ENCODE measurements at regions not wholly inside any gene's neighbourhood (a gene's known extent, or its start where the extent isn't known, plus 50 kb on each side); places are given as distances from the start of the nearest gene placed in this dataset.

GRCh38 chr4:152162331-152162697 is 373.6 kb downstream of the FBXW7 start:
- no peaks in the 10 kb centered on the region for H3K9me3 ChIP-seq
- no peaks in the 10 kb centered on the region for H3K36me3 ChIP-seq
- no peak for DNase-seq (ENCODE audit: extremely low spot score in 2 of 2)
- H3K4me3 ChIP-seq, result no peak overlapping the region
- TF ChIP-seq POLR2A (IDR thresholded peaks at IDR 0.05), result no peak
- TF ChIP-seq, protein P1, sequence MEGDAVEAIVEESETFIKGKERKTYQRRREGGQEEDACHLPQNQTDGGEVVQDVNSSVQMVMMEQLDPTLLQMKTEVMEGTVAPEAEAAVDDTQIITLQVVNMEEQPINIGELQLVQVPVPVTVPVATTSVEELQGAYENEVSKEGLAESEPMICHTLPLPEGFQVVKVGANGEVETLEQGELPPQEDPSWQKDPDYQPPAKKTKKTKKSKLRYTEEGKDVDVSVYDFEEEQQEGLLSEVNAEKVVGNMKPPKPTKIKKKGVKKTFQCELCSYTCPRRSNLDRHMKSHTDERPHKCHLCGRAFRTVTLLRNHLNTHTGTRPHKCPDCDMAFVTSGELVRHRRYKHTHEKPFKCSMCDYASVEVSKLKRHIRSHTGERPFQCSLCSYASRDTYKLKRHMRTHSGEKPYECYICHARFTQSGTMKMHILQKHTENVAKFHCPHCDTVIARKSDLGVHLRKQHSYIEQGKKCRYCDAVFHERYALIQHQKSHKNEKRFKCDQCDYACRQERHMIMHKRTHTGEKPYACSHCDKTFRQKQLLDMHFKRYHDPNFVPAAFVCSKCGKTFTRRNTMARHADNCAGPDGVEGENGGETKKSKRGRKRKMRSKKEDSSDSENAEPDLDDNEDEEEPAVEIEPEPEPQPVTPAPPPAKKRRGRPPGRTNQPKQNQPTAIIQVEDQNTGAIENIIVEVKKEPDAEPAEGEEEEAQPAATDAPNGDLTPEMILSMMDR (IDR thresholded peaks at IDR 0.05), result no peak
- TF ChIP-seq POLR2AphosphoS5 (IDR thresholded peaks at IDR 0.05; ENCODE audit: insufficient read depth in 1 of 2, low read depth in 1 of 2), result no peak
- no peaks in the 10 kb centered on the region for H3K4me1 ChIP-seq
- H3K27ac ChIP-seq, result no peak overlapping the region
- intact Hi-C loops (cut with DNase I), result no loop called here
- no peaks in the 10 kb centered on the region for H3K27me3 ChIP-seq

GRCh38 chr4:152161676-152162330 is 374.1 kb downstream of the FBXW7 start:
- H3K4me1 ChIP-seq, result no peaks in the 10 kb centered on the region
- intact Hi-C loops (cut with DNase I), result no loop called here
- H3K27me3 ChIP-seq, result no peaks in the 10 kb centered on the region
- no peaks in the 10 kb centered on the region for H3K9me3 ChIP-seq
- H3K4me3 ChIP-seq, result no peak overlapping the region
- H3K27ac ChIP-seq, result no peak overlapping the region
- no peaks in the 10 kb centered on the region for H3K36me3 ChIP-seq
- no peak for TF ChIP-seq POLR2A (IDR thresholded peaks at IDR 0.05)
- no peak for TF ChIP-seq POLR2AphosphoS5 (IDR thresholded peaks at IDR 0.05; ENCODE audit: insufficient read depth in 1 of 2, low read depth in 1 of 2)
- TF ChIP-seq, protein P1 (IDR thresholded peaks at IDR 0.05), result no peak
- DNase-seq (ENCODE audit: extremely low spot score in 2 of 2), result no peak

DNA sequence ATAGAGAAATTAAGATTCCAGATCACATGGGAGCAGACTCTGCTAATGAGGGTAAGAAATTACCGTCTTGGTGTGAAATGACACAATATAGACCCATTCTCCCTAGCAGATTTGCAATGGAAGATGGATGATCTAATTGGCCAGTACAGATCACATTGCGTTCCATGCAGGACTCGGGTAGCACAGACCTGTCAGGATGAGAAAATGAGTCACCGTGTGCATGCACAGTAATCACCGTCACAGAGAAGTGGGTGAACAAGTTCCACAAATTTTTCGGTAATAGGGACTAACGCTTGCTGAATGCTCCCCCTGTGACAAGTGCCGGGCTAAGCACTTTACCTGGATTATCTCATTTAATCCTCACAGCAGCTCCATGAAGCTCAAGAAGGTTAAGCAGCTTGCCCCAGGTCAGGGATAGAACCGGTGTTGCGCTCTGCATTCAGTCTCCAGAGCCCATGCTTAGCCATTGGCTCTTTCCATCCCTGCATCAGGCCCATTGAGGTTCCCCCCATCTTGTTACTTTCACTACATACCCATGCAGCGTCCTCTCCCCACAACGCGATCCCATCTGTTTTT is 375.6 kb downstream of the FBXW7 start:
- Histone ChIP-seq H3K36me3 (no peaks in the 10 kb centered on the region), H3K9me3 (no peaks in the 10 kb centered on the region), H3K4me1 (no peaks in the 10 kb centered on the region), H3K4me3 (no peak overlapping the region), H3K27me3 (no peaks in the 10 kb centered on the region), H3K27ac (no peak overlapping the region)
- no peak for TF ChIP-seq POLR2AphosphoS5 (IDR thresholded peaks at IDR 0.05; ENCODE audit: insufficient read depth in 1 of 2, low read depth in 1 of 2)
- TF ChIP-seq POLR2A (IDR thresholded peaks at IDR 0.05), result no peak
- TF ChIP-seq, protein P1 (IDR thresholded peaks at IDR 0.05), result no peak
- no peak for DNase-seq (ENCODE audit: extremely low spot score in 2 of 2)
- intact Hi-C loops (cut with DNase I), result no loop called here

DNA sequence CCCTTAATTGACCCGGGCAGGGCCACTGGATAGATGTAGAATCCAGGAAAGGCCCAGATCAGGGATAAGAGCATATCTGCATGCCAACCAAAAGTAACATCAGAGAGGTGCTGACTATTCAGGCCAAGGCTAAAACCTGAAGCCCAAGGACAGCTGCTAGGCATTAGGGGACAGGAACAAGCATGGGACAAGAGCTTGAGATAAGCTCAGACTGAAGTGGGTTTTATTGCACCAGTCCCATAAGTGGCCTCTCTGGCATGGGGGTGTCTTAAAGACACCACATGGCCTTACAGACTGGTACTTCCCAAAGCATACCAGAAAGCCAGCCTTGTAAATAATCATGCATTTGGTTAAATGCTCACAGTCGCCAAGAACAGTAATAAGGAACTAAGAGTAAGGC is 376.1 kb downstream of the FBXW7 start:
- TF ChIP-seq, protein P1 (IDR thresholded peaks at IDR 0.05), result no peak
- TF ChIP-seq POLR2A (IDR thresholded peaks at IDR 0.05), result no peak
- no peak for TF ChIP-seq POLR2AphosphoS5 (IDR thresholded peaks at IDR 0.05; ENCODE audit: insufficient read depth in 1 of 2, low read depth in 1 of 2)
- H3K27ac ChIP-seq, result no peak overlapping the region
- intact Hi-C loops (cut with DNase I), result no loop called here
- H3K4me3 ChIP-seq, result no peak overlapping the region
- no peaks in the 10 kb centered on the region for H3K4me1 ChIP-seq
- H3K36me3 ChIP-seq, result no peaks in the 10 kb centered on the region
- no peaks in the 10 kb centered on the region for H3K9me3 ChIP-seq
- H3K27me3 ChIP-seq, result no peaks in the 10 kb centered on the region
- no peak for DNase-seq (ENCODE audit: extremely low spot score in 2 of 2)

- TF ChIP-seq, protein P1 (IDR thresholded peaks at IDR 0.05), result no peak
- no peak for TF ChIP-seq POLR2A (IDR thresholded peaks at IDR 0.05)
- no peak for TF ChIP-seq POLR2AphosphoS5 (IDR thresholded peaks at IDR 0.05; ENCODE audit: insufficient read depth in 1 of 2, low read depth in 1 of 2)
- DNase-seq (ENCODE audit: extremely low spot score in 2 of 2), result no peak
- H3K9me3 ChIP-seq, result no peaks in the 10 kb centered on the region
- no peak overlapping the region for H3K27ac ChIP-seq
- no peak overlapping the region for H3K4me3 ChIP-seq
- H3K27me3 ChIP-seq, result no peaks in the 10 kb centered on the region
- intact Hi-C loops (cut with DNase I), result no loop called here
- H3K36me3 ChIP-seq, result no peaks in the 10 kb centered on the region
- no peaks in the 10 kb centered on the region for H3K4me1 ChIP-seq
These were observed 377.7 kb downstream of the FBXW7 start for GRCh38 chr4:152158225-152158624.

Measured in vagina (tissue), 2 donors.